DND-41 (cell line): ENCODE measurements at regions not wholly inside any gene's neighbourhood (a gene's known extent, or its start where the extent isn't known, plus 50 kb on each side); places are given as distances from the start of the nearest gene placed in this dataset.

Source experiments
- ATAC-seq: fragments of 200-7000 bp; cut with Tn5 transposase; 3 replicates; pipeline ENCODE4 v1.9.1; 2021; ENCODE audit warnings: low read depth; ENCODE audit not compliant: insufficient read depth
- DNase-seq: peaks from one replicate; pipeline ENCODE4 v3.0.0-alpha.2; 2020
- H2AFZ ChIP-seq: 2 replicates; pipeline ENCODE4 v1.6.0; 2012; ENCODE audit warnings: low read depth, low read length
- H3K27ac ChIP-seq: 2 replicates; pipeline ENCODE4 v1.5.1; 2012; ENCODE audit warnings: low read length, inconsistent platforms
- H3K27me3 ChIP-seq: fragments of 200-600 bp; sonication (generic); 2 replicates; pipeline ENCODE4 v1.6.0; 2012; ENCODE audit warnings: low read length, mild to moderate bottlenecking, inconsistent platforms; ENCODE audit not compliant: insufficient read depth, poor library complexity
- H3K36me3 ChIP-seq: 2 replicates; pipeline ENCODE4 v1.5.1; 2012; ENCODE audit warnings: low read length, inconsistent platforms; ENCODE audit not compliant: insufficient read depth
- H3K4me1 ChIP-seq: 2 replicates; pipeline ENCODE4 v1.5.1; 2012; ENCODE audit warnings: mild to moderate bottlenecking, low read length; ENCODE audit not compliant: insufficient read depth
- H3K4me2 ChIP-seq: 2 replicates; pipeline ENCODE4 v1.6.0; 2012; ENCODE audit warnings: mild to moderate bottlenecking, moderate library complexity, low read length, inconsistent platforms; ENCODE audit not compliant: insufficient read depth
- H3K4me3 ChIP-seq, 2 experiments: fragments of 200-600 bp in 1 of 2; shearing (Covaris generic) in 1 of 2; 2 replicates each; pipeline ENCODE4 v1.5.1; 2012 to 2016; ENCODE audit warnings: inconsistent platforms in 2 of 2, low read length in 2 of 2, mild to moderate bottlenecking in 2 of 2, low read depth in 1 of 2, moderate library complexity in 1 of 2
- H3K79me2 ChIP-seq: 2 replicates; pipeline ENCODE4 v1.6.0; 2012; ENCODE audit warnings: low read length, inconsistent platforms; ENCODE audit not compliant: insufficient read depth
- H3K9ac ChIP-seq: 2 replicates; pipeline ENCODE4 v1.6.0; 2012; ENCODE audit warnings: low read depth, mild to moderate bottlenecking, inconsistent platforms, low read length, moderate library complexity
- H3K9me3 ChIP-seq: 2 replicates; pipeline ENCODE4 v1.5.1; 2012; ENCODE audit warnings: low read length, moderate library complexity, mild to moderate bottlenecking, inconsistent platforms; ENCODE audit not compliant: insufficient read depth, severe bottlenecking
- H4K20me1 ChIP-seq: 2 replicates; pipeline ENCODE4 v1.6.0; 2012; ENCODE audit warnings: low read length; ENCODE audit not compliant: insufficient read depth
- CTCF ChIP-seq: IDR thresholded peaks from 2 replicates; pipeline ENCODE4 v1.5.1; 2012; ENCODE audit warnings: borderline replicate concordance, low read length, moderate library complexity, mild to moderate bottlenecking; ENCODE audit not compliant: poor library complexity, severe bottlenecking; ENCODE audit errors: extremely low read depth
- EZH2 ChIP-seq: IDR thresholded peaks from 3 replicates; pipeline ENCODE4 v1.6.1; 2012; ENCODE audit warnings: borderline replicate concordance, low read depth, mild to moderate bottlenecking, moderate library complexity, low read length, inconsistent platforms; ENCODE audit not compliant: severe bottlenecking

- no peaks in the 10 kb centered on the region for H4K20me1 ChIP-seq
- H3K4me2 ChIP-seq, result no peak overlapping the region
- H3K36me3 ChIP-seq, result no peaks in the 10 kb centered on the region
- no peak for ATAC-seq
- no peak overlapping the region for H2AFZ ChIP-seq
- no peak overlapping the region for H3K4me3 ChIP-seq
- no peak overlapping the region for H3K9ac ChIP-seq
- H3K4me1 ChIP-seq, result no peaks in the 10 kb centered on the region
- H3K9me3 ChIP-seq, result no peaks in the 10 kb centered on the region
- no peak for DNase-seq
- H3K27ac ChIP-seq, result no peak overlapping the region
- H3K79me2 ChIP-seq, result no peaks in the 10 kb centered on the region
- TF ChIP-seq CTCF (no peak), EZH2 (no peak)
- no peaks in the 10 kb centered on the region for H3K27me3 ChIP-seq
Observed at GRCh38 chr2:118505436-118505835, 342.0 kb downstream of the EN1 start.

- DNase-seq (no peak), ATAC-seq (no peak)
- no peak for TF ChIP-seq CTCF
- no peak for TF ChIP-seq EZH2
- H3K4me1 ChIP-seq, result no peaks in the 10 kb centered on the region
- H3K9me3 ChIP-seq, result no peaks in the 10 kb centered on the region
- no peak overlapping the region for H2AFZ ChIP-seq
- no peaks in the 10 kb centered on the region for H3K36me3 ChIP-seq
- H4K20me1 ChIP-seq, result no peaks in the 10 kb centered on the region
- H3K79me2 ChIP-seq, result no peaks in the 10 kb centered on the region
- H3K4me3 ChIP-seq, result no peak overlapping the region
- H3K27me3 ChIP-seq, result no peaks in the 10 kb centered on the region
- H3K9ac ChIP-seq, result no peak overlapping the region
- H3K4me2 ChIP-seq, result no peak overlapping the region
- no peak overlapping the region for H3K27ac ChIP-seq
Observed at GRCh38 chr2:118502106-118502505, 345.3 kb downstream of the EN1 start.

GRCh38 chr2:118498943-118499342, 348.5 kb downstream of the EN1 start:
- H3K36me3 ChIP-seq, result no peaks in the 10 kb centered on the region
- no peaks in the 10 kb centered on the region for H3K4me1 ChIP-seq
- no peak overlapping the region for H2AFZ ChIP-seq
- no peak for DNase-seq
- H3K4me2 ChIP-seq, result no peak overlapping the region
- no peak overlapping the region for H3K4me3 ChIP-seq
- TF ChIP-seq CTCF (no peak), EZH2 (no peak)
- H3K9me3 ChIP-seq, result no peaks in the 10 kb centered on the region
- H3K79me2 ChIP-seq, result no peaks in the 10 kb centered on the region
- H3K27me3 ChIP-seq, result no peaks in the 10 kb centered on the region
- ATAC-seq, result no peak
- no peak overlapping the region for H3K27ac ChIP-seq
- no peaks in the 10 kb centered on the region for H4K20me1 ChIP-seq
- H3K9ac ChIP-seq, result no peak overlapping the region
